Erythroblast (primary cell): ENCODE measurements at regions not wholly inside any gene's neighbourhood (a gene's known extent, or its start where the extent isn't known, plus 50 kb on each side); places are given as distances from the start of the nearest gene placed in this dataset.

ENCODE experiments used
- DNase-seq, 2 experiments: peaks; one replicate each; lab custom pipeline; 2025; lab: John Stamatoyannopoulos, UW
- GATA1 ChIP-seq: IDR thresholded peaks from 2 replicates; pipeline ENCODE4 v1.6.1; 2011; ENCODE audit warnings: low read depth, mild to moderate bottlenecking, control low read depth, low read length, moderate library complexity
- POLR2A ChIP-seq: IDR thresholded peaks from 2 replicates; pipeline ENCODE4 v1.6.1; 2011; ENCODE audit warnings: mild to moderate bottlenecking, low read length

DNA sequence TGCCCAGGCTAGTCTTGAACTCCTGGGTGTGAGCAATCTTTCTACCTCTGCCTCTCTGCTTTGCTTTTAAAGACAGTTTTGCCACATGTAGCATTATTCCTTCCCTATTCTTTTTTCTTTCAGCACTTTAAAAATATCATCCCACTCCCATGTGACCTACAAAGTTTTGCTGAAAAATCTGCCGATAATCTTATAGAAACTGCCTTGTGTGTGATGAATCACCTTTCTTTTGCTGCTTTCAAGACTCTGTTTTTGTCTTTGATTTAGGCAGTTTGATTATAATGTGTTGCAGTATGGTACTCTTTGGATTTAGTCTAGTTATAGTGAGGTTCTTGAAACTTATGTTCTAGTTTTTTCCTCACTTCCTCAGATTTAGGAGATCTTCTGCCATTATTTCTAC, 142.0 kb upstream of the KIF2B start:
- DNase-seq, result no peak
- TF ChIP-seq GATA1 (no peak), POLR2A (no peak)

DNA sequence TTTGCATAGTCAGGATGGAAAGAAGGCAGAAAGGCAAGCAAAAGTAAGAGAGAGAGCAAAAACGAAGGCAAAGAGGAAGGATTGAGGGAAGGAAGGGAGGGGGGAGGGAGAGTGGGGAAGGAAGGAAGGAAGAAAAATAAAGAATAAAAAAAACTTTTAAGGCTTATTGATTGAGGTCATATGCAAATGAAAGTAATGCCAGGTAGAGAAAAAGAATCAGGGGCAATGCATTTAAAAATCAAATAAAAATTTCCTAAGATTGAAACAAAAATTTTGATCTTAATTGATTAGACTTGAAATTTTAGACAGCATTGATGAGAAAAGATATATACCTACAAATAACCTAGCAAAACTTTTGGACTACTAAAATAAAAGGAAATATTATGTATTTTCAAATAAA, 153.9 kb upstream of the KIF2B start:
- TF ChIP-seq POLR2A (no peak), GATA1 (no peak)
- DNase-seq, result no peak

DNA sequence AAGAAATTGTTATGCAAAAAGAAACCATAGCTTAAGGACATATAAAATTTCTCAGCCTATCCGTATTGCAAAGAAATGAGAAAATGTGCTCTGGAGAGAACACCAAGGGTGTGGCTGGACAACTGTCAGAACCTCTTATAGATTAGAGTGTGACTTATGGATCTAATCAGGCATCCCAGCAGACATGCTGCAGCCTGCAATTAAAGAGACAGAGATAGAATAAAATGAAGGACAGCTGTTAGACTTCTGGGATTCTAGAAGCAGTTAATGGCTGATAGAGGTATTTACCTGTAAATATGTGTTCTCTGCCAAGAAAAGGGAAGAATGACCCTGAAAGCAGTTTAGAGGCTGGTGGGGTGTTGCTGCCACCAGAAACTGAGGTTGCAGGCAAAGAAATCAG, 160.1 kb upstream of the KIF2B start:
- DNase-seq, result peak in 1 of 2 experiments; percentile 36
- TF ChIP-seq POLR2A, result no peak

DNA sequence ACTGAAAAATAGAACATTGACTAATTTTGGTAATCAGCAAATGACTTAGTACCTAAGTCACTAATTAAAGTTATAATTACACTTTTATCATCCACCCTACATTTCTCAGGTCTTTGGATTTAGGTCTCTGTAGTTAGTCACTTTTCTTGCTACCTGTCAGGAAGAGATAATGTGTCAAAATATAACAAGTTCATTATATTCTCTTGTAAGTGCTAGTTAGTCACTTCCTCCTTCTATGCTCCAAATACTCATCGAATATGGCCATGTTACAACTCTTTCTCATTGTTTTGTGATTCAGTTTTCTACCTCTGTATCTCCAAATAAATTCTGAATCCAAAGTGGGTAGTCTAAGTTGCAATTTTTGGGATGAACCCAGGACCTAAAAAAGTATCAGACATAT, 163.5 kb upstream of the KIF2B start:
- TF ChIP-seq GATA1 (no peak), POLR2A (no peak)
- no peak for DNase-seq

DNA sequence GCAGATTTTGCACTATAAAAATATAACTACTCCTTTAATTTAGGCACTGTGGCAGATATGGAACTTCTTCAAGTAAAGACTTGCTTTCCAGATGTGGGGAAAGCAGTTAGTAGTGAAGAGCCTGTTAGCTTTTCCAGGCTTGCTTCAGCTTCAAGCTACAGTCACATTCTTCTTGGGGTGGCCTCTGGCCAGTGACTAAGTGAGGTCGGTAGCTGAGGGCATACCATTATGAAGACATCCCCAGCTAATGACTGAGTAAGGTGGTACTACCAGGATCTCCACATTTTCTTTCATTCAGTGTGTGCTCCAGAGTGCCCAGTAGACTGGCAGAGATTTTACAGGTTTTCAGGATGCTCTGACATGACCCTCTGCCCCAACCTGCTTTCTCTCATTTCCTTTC, 167.1 kb upstream of the KIF2B start:
- DNase-seq, result no peak
- TF ChIP-seq POLR2A (no peak), GATA1 (no peak)

DNA sequence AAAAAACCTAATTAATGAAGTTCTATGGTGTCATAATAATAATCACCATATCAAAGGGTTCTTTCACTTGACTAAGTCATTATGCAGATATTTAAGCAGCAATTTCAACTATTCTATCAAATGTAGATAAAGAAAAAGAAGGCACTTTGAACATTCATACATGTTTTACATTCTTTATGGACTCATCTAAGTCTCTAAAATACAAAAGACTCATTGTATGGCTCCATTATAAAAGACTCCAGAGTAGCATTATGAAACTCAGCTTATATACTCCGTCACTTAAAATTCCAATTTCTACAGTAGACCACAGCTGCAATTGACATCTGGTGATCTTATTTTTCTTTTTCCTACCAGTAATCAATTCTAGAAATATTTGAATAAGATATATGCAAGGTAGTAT, 173.5 kb upstream of the KIF2B start:
- no peak for DNase-seq
- TF ChIP-seq POLR2A, result no peak

DNA sequence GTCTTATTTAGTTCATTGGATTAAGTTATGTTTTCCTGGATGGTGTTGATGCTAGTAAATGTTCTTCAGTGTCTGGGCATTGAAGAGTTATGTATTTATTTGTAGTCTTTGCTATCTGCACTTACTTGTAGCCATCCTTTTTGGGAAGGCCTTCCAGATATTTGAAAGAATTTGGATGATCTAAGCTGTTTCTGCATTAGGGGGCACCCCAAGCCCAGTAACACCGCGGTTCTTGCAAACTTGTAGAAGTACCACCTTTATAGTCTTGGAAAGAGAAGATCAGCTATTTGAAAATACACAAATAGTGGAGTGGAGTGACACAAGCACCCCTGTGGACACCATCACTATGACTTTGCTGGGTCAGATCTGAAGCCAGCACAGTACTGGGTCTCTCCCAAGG, 175.9 kb upstream of the KIF2B start:
- TF ChIP-seq GATA1 (no peak), POLR2A (no peak)
- DNase-seq, result no peak

DNA sequence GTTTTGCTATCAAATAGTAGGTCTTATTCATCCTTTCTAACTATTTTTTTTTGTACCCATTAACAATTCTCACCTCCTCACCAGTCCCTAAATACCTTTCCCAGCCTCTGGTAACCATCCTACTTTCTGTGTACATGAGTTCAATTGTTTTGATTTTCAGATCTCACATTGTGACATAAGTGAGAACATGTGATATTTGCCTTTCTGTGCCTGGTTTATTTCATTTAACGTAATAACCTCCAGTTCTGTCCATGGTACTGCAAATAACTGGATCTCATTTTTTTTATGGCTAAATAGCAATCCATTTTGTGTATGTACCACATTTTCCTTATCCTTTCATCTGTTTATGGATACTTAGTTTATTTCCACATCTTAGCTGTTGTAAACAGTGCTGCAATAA, 181.9 kb upstream of the KIF2B start:
- TF ChIP-seq POLR2A (no peak), GATA1 (no peak)
- DNase-seq, result no peak

DNA sequence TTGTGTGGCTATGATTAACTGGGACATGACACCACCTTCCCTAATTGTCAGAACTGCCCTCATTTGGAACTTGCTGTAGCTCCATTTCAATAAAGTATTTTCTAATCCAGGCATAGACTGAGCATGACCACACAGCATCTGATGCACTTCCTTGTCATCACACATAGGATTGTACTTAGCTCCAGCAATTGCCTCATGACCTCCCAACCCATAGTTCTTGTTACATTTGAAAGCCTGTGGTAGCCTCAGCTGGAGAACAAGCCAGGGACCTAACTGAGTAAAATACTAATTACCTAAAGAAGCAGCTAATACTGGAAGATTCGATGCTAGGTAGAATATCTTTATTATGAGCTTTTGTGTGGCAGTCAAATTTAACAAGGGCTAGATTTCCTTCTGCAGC, 187.3 kb upstream of the KIF2B start:
- DNase-seq, result no peak
- TF ChIP-seq GATA1 (no peak), POLR2A (no peak)

DNA sequence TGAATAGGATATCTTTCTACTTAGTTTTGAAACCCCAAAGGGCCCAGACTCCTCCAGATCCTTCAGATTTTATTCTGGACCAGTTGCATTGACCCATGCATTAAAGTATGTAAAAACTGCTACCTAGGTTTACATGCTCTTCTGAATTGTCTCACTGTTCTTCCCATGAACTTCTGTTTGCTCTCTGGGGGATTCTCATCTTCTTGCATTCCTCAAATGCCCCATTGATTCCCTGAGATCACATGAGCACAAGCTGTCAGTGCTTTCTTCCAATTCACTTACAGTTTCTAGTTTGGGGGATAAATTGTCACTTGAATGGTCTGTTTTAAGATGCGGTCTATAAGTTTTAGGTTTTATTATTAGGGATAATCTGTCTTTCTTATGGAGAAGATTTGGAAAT, 188.9 kb upstream of the KIF2B start:
- TF ChIP-seq GATA1, result no peak
- TF ChIP-seq POLR2A, result no peak
- DNase-seq, result no peak

DNA sequence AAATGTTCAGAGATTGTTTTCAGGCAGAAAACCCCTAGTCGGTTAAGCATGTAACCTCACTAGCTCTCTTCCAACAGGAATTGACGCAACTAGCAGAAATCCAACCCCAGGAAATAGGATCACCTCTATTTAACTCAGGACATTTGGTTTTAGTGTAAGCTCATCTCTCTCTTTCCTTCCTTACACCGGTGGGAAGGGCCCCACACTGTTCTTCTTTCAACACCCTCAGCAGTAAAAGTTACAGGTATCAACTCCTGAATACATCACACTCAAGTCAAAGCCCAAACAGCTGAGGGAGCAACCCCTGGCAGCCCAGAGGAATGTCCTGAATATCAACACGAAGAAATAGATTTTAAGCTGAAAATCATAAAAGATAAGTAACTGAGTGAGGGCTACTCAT, 191.2 kb upstream of the KIF2B start:
- no peak for DNase-seq
- TF ChIP-seq GATA1, result no peak
- TF ChIP-seq POLR2A, result no peak

DNA sequence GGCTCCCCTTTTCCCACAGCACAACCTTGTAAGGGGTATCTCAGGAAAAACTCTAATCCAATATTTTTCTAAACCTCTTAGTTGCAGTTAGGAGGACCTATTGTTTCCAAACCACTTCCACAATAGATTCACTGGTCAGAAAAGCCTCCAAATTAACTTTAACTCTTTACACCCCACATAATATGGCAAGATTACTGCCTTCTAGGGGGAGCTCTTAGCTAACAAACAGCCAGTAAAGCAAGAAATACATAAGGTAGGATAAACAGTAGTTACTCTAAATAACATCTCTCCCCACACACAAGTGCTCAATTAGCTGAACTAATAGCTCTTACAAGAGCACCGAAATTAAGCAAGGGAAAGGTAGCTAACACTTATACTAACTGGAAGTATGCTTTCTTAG, 192.1 kb upstream of the KIF2B start:
- DNase-seq, result no peak
- no peak for TF ChIP-seq POLR2A
- TF ChIP-seq GATA1, result no peak

DNA sequence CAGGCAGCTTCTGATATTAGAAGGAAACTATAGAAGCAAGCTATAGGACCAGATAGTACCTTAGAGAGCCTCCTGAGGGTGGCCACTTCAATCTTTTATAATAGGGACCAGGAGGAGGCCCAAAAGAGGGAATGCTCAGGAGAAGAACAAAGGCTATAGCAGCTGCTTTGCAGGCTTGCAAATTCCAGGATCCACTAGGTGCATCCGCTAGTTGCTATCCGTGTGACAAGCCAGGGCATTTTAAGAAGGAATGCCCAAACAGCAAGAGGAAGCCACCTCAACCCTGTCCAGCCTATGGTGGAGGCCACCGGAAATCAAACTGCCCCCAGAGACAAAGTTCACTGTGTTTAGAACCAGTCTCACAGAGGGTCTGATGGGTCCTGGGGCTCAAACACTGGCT, 192.6 kb upstream of the KIF2B start:
- TF ChIP-seq POLR2A (no peak), GATA1 (no peak)
- DNase-seq, result no peak

DNA sequence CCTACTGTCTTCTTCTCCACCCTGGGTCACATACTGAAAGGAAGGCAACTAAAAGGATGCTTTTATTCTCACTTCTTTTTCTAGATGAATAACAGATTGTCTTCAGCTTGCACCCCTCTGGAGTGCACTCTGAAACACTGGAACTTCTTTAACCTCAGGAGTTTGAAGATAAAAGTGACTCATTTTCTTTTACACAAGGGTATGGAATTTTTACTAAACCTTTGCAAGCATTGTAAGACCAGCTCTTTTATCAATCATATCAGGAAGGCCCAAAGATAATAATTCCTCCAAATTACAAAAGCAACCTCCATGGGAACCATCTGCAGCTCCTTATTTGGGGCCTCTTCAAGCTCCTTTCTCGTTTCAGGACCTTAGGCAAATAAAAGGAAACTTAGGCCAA, 193.5 kb upstream of the KIF2B start:
- DNase-seq, result no peak
- TF ChIP-seq GATA1 (no peak), POLR2A (no peak)

DNA sequence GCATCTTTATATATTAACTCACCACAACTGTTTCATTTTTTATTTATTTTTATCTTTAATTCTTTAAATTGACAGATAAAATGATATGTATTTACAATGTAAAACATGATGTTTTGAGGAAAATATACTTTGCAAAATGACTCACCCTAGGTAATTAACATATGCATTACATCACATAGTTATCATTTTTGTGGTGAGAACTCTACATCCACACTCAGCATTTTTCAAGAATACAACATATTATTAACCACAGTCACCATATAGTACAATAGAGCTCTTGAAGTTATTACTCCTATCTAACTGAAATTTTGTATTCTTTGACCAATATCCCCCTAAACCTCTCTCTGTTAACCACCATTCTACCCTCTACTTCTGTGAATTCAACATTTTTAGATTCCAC, 194.7 kb upstream of the KIF2B start:
- DNase-seq, result no peak
- TF ChIP-seq POLR2A (no peak), GATA1 (no peak)

DNA sequence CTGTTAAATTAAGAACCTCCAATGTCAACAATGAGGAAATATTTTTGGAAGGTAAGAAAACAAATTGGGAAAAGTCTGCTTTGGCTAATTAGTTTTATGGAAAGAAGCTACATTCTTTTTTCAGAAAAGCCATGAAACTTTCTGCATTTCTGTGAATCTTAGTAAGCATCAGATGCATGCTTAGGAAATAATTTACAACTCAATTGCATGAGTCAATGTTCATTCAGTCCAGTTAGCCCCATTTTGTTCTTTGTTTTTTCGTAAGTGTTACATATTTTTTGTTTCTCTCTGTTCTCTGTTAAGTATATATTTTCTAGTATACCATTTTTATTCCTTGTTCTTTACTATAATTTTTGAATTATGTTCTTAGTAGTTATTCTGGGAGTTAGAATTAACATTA, 195.2 kb upstream of the KIF2B start:
- TF ChIP-seq GATA1, result no peak
- TF ChIP-seq POLR2A, result no peak
- DNase-seq, result no peak
